Fibroblast of skin of left quadriceps (primary cell): ENCODE measurements at regions not wholly inside any gene's neighbourhood (a gene's known extent, or its start where the extent isn't known, plus 50 kb on each side); places are given as distances from the start of the nearest gene placed in this dataset.

Experiments
- DNase-seq, 2 experiments: peaks; one replicate each; pipeline ENCODE4 v3.0.0-alpha.2; 2013; ENCODE audit warnings: low read depth in 2 of 2

DNA sequence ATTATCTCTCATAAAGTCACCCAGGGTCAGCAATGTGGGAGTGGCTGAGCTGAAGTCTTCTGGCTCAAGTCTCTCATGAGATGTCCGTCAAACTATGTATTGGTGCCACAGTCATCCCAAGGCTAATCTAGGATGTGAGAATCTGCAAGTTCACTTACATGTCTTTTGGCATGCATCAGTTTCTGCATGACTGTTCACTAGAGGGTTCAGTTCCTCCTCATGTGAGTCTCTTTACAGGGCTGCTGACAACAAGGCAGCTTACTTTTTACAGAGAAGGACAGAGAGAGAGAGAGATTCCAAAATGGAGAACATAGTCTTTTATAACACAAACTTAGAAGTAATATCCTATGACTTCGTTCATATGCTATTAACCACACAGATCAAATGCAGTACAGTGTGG, 328.8 kb upstream of the SLITRK1 start:
- DNase-seq, result no peak

DNA sequence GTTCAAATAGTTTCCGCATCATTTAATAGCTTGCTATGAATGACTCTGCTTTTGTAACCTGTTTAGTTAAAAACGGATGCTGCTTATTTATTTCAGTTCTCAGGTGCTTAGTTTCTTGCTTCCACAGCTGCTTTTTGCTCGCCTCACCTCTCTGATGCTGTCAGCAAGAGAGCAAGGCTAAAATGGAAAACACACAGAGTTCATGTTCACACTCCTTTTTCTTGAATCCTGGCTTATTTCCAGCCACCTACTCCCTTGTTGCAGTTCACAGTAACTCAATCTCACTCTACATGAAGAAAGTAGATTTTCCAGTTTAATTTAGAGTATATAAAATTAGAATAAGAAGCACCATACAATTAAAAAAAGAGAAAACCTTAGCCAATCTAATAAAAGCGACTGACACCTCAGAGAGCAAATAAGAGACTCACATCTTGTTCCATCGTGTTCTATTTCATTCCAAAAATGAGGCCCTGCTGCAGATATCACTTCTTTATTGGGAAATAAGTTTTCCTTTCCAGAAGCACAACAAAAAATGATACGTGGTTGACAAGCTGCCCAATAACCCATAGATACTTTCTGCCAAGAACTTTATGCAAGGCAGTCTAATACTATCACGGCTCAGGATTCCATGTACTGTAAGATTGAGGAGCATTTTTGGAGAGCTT, 326.1 kb upstream of the SLITRK1 start:
- no peak for DNase-seq

DNA sequence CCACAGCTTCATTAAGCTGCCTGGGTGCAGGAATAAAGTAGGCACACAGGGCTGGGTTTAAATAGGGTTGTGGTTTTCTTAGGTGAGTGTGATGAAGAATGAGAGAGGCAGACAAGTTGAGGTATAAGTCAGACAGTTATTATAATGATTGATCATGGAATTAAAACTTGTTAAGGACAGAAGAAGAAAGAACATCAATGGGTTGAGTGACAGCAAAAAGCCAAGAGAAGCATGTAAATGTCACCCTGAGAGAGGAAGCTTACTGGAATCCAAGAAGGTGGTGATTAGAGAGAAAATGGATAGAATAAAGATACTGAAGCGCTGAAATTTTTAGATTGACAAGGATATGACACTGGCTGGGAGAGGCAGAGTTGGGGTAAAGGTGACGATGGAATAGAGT, 325.2 kb upstream of the SLITRK1 start:
- no peak for DNase-seq

DNA sequence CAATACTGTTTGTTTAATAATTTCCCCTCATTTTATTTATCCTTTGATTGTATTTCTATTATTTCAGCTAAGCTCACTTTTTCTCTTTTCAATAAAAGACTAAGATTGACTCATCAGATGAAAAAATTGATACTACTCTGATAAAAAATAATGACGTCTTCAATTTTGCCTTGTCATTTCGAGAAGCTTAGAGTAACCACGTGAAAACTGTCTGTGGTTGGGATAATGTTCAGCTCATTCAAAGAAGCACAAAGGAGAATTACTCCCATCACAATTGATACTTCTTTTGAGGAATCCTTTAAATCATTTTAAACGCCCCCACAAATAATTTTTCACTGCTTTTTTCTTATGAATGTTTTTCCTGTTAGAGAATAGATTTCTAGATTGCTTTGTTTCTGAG, 318.7 kb upstream of the SLITRK1 start:
- no peak for DNase-seq

DNA sequence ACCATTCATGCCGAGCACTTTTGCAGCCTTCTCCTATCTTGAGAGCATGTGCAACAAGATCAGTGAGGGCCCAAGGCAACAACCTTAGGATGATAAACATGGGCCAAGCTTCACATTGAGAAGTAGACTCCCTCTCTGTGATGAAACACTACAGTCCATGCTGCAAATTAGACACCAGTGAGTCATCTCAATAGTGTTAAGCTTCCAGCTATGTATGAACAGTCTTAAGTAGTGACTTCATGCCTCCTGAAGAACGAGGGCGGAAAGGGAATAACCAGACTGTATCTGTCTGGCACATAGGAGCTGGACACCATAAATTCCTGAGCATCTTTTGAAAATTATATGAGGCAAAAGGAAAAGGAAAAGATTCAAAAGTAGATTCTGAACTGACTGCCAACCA, 309.9 kb upstream of the SLITRK1 start:
- peak; percentile 84 for DNase-seq

DNA sequence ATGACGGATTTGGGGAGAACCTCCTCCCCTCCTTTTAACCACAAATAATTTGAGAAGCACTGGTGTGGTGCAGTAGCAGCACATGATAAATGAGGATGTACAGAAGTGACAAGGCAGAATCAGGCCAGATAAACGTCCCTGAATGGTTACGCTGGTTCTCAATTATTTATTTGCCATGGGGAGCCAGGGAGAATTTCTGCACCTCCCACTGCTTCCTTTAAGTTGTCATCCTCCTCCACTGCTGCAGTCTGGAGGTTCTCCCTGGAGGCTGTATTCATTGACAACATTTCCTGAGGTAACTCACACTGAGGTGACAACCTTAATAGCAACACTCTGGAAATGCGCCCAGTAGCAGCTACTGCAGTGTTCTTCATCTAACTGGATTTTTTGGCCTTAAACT, 308.9 kb upstream of the SLITRK1 start:
- no peak for DNase-seq

DNA sequence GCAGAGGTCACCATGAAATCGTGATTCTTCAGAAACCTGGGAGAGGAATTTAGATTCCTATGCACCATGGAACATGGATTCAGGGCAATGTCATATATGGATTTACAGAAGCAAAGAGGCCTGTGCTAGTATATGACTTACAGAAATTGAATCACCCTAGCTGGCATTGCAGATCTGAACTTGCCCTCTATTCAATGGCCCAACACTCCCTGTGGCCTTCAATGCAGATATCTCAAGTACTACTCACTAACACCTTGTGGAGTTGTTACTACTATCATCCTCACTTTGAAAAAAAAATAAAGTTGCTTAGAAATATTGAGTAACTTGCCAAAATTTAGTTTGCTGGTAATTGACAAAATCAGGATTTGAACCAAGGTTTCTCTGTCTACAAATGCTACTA, 305.4 kb upstream of the SLITRK1 start:
- DNase-seq, result no peak

DNA sequence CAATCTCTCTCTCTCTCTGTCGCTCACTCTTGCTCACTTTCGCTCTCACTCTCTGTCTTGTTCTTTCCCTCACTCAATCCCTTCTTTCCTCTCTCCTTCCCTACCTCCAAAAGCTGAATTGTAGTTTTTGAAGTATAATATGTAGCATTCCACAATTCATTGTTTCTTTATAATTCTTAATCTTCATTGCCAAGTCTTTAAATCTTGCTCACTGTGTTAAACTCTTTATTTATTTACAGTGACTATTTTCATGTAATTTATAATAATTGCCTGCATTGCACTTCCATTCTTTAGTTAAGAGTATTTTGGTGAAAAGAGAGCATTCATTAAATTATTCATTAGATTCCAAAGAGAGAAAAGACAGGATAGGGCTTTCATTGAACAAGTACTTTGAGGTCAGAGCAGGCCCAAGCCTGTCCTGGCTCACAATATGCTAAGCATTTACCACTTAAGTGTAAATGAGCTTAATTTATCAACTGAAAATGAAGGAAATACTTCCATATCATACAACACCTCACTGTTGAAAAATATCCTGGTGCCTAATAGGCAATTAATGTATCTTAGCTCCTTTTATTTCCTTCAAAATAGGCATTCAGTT, 257.4 kb upstream of the SLITRK1 start:
- no peak for DNase-seq

DNA sequence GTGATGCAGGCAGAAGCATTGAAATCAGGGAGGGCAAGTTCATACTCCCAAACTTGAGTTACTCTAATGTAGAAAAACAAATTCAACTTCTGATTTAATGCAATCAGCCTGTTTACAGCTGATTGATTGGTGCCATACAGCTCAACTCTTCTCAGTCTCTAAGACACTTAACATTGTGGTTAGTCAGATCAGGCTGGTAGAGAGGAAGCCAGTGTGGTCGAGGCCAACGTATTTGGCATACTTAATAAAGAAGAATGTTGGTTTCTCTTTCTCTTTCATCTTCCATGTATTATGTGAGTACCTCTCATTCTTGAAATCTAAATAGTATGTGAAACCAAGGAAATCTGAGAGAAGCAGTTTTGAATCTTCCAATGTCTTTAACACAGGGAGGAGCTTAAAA, 255.0 kb upstream of the SLITRK1 start:
- DNase-seq, result no peak

DNA sequence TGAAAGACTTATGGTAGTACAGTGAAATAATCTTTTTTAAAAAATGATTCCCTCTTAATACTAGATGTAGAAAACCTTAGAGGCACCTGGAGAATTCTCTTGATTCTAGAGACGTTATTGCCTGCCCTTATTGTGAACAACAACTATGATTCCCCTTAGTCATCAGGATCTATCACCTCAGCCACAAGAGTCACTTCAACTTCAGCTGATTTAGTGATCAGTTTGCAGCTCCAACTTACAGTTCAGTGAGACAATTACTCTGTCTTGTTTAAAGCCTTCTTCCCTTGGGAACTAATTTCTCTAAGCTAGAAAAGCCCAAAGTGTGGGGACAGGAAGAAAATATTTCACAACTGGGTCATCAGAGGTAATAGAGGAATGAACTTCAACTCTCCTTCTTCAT, 254.3 kb upstream of the SLITRK1 start:
- no peak for DNase-seq

DNA sequence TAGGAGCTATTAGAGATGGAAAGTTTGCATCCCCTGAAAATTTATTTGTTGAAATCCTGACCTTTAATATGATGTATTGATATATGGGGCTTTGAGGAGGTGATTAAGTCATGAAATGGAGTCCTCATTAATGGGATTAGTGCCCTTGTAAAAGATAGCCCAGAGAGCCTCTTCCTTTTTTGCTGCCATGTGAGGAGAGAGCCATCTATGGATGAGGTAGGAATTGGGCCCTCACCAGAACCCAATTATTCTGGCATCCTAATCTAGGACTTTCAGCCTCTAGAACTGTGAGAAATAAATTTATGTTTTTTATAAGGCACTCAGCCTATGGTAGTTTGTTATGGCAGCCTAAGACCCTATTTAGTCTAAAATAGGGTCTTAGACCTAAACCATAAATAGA, 250.2 kb upstream of the SLITRK1 start:
- no peak for DNase-seq

DNA sequence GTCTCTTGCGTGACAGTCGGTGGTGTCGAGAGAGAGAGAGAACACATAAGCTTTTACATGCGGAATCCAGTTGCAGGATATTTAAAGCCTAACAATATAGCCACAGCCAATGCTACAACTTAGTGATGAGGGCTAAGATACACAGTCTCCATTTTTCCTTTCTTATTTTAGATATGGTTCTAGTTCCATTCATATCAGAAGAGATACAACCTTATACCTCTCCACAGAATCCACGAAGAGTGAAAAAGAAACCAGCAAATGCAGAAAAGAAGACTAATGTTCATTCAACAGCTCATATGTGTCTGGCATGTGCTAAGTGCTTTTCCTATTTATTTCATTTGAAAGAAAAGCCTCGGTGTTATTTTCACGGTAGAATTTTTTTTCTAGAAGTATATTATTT, 249.0 kb upstream of the SLITRK1 start:
- DNase-seq, result no peak

DNA sequence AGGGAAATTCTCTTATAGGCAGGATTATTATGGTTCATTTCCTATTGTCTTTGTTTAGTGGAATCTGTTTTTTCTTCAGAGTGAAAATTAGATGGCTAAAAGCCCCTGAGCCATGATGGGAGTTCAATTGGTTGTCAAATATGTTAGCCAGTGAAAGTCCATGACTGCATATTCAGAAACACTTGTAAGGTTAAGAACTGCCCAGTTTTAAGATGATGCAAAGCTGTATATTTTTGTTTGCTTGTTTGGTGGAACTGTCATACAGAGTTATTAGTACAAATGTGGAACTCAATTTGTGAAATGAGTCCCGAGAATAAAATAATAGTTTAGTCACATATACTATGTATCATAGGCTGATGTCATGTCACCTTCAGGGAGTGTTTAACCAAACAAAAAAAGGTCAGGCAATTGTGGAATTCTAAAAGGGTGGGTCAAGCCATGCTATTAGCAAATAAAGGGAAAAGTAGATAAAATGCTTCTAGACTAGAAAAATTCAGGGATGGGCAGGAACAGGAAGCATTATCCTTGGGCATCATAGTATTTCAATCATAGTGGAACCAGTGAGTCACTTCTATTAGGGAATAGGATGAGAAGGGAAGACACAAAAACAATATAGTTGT, 248.3 kb upstream of the SLITRK1 start:
- DNase-seq, result no peak

DNA sequence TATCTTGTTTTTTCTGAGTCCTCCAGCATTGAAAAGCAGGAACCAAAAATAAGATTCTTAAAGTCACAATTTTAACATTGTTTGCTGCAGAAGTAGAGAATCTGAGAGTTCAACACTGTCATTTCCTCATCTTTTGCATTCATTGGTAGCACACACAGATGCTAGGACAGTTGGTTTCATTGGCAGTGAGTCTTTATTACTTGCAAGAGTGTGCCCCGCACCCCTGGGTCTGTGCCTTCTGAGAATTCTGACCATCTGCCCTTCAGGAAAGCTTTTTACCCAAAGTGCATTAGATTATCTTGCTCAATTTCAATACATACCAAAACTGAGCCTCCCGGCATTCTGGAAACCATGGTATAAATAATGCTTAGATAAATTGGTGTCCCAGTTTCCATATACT, 247.7 kb upstream of the SLITRK1 start:
- no peak for DNase-seq

DNA sequence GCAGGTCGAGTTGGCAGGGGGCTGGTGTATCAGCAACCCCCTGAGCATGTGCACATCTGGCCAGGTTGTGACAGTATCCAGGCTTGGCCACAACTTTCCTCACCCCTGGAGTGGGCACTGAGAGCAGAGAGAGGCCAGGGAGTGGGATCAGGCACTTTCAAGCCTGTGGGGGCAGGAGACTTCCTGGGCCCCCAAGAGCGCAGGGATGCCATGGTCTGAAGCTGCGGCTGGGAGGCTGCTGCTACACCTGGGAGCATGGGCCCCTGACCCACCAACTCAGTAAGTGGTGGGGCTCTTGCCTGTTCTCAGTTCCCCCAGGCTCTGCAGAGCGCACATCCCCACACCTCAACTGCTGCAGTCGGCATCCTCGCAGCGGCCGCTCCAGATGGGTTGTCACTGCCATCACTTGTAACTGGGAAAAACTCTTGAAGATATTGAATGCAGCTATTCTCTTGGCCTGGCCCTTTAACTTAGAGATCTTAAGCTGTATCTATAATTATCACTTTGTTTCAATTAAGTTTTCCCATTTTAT, 245.4 kb upstream of the SLITRK1 start:
- DNase-seq, result no peak

DNA sequence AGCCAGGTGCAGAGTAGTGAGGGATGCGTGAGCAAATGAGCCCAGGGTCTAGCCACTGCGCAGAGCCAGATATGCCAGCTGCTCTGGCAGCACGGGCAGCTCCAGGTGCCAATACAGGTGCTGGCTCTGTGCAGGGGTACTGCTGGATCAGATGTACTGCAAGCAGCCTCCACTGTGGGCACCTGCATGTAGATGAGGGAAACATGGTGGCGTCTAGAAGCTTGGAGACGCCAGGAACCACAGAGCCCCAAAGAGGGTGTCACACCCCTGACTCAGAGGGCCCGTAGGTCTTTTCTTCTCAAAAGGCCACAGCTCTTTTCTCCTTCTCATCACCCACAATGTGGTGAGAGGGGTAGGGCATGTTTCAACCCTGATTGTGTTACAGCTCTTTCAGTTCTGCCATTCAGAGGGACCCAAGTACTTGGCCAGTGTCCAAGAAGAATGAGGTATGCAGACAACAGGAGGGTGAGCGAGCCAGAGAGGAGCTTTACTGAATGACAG, 244.4 kb upstream of the SLITRK1 start:
- no peak for DNase-seq

DNA sequence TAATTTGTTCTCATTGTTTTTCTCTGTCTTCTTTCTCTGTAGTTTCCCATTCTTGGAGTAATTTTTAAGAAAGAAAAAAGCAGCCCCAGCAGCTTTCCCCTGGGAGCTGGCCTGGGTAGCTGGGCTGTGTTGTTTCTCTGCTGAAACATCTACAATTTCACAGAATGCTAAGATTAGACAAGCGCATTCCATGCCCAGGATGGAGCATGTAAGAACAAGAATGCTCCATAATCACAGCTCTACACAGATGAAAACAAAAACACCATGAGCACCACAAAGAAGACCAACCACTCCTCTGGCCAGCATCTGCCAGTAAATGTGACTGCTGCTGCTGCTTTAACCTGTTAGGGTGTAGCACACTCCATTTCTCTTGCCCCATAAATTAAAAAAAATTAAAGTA, 239.2 kb upstream of the SLITRK1 start:
- DNase-seq, result peak in 1 of 2 experiments; percentile 1

DNA sequence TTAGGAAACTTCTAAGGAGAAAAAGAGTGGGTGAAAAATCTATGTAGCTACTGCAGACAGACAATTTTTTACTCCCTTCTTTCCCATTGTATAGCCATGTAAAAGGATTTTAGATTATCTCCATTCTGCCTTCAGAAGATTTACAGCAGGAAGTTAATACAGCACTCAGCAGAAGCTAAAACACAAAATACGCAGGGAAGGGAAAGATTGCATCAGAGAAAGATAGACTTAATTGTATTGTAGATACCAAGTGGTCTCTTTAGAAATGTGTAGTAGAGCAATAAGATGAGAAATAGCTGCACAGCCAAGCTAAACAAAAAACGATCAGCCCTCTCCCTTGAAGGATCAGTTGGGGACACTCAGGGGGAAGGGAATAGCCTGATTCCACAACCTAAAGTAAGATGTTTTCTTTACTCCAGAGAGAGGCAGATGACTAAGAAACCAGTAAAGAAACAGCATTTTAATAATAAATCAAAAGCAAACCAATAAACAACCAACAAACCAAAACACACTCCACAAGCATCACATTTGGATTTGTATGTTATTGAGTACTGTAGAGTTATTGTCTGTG, 236.7 kb upstream of the SLITRK1 start:
- no peak for DNase-seq

DNA sequence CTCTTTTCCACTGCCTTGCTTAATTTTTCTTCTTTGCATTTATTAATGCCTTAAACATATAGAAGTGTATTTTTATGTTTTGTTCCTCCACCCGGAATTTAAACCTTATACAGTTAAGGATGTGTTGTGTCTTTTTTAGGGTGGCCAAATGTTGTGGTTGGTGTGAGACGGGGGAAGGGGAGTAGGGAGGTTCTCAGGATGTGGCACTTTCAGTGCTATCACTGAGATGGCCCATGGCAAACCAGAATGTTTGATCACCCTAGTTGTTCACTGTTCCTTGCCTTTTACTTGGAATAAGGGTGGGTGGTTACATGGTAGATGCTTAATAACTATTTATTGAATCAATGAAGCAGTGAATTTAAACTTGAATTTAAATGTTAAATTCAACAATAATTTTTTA, 216.0 kb upstream of the SLITRK1 start:
- no peak for DNase-seq

DNA sequence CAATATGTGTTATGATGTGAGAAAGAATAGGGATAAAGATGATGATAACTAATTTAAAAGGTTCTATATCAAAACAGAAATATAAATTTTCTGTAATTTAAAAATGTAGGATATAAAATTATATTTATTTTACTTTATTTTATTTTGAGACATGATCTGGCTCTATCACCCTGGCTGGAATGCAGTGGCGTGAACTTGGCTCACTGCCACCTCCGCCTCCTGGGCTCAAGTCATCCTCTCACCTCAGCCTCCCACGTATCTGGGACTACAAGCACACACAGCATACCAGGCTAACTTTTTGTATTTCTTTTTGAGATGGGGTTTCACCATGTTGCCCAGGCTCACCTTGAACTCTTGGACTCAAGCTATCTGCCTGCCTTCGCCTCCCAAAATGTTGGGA, 214.9 kb upstream of the SLITRK1 start:
- no peak for DNase-seq

DNA sequence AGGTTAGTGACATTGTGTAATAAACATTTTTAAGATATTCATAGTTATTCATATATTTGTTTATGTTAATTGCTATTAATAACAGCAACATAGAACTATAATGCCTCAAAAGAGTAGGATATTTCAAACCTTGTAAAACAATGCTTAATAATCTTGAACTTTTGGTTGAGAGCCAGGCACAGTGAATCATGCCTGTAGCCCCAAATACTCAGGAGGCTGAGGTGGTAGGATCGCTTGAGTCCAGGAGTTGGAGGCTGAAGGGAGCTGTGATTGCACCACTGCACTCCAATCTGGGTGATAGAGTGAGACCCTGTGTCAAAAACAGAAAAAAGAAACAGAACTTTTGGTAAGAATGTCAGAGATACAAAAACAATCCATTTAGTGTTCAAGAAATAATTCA, 213.9 kb upstream of the SLITRK1 start:
- peak; percentile 0 to 7 for DNase-seq

DNA sequence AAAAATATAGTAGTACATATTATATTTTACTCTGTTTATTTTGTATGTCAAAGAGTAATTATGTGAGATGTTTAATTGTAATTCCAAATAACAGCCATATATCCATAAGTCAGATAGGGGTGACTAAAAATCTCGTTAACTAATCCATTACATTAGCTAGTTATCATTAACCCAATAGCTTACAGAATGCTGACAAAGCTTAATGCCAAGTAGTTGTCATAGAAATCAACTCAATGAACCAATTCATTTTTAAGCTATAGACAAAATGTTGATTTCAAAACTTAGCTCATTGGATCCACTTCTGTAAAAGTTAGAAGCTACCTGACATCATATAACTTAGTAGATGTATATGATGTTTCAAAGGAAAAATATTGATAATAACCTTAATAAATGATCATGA, 206.7 kb upstream of the SLITRK1 start:
- no peak for DNase-seq

DNA sequence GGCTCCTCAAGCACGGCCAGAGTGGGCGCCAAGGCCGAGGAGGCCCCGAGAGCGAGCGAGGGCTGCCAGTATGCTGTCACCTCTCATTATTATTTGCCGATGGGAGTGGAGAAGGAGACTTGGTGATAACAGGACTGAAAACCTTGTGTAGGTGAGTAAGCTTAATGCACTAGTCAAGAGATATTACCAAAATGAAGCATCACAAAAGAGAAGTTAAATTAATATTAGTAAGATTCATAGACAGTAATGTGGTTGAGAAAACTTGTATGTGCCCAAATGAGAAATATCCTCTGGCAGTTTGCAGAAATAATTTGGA, 204.5 kb upstream of the SLITRK1 start:
- no peak for DNase-seq
